ENCODE measurements at regions not wholly inside any gene's neighbourhood (a gene's known extent, or its start where the extent isn't known, plus 50 kb on each side); places are given as distances from the start of the nearest gene placed in this dataset.
"Not testable (repeated sequence)": the region's sequence is repeated elsewhere in the genome, so short reads cannot be mapped to it uniquely, and the experiment has no call there.

GRCh38 chr17:71777048-71777640 lies 343.7 kb upstream of the SOX9 start:
- DNase-seq = no peak

GRCh38 chr17:71779482-71779881 lies 341.3 kb upstream of the SOX9 start:
- no peak for DNase-seq

- no peak for DNase-seq
Measured at GRCh38 chr17:71780596-71780995, 340.2 kb upstream of the SOX9 start.

- not testable (repeated sequence) for DNase-seq
Measured at GRCh38 chr17:71782021-71782420, 338.8 kb upstream of the SOX9 start.

GRCh38 chr17:71790791-71791190 lies 330.0 kb upstream of the SOX9 start:
- no peak for DNase-seq

GRCh38 chr17:71791311-71791710 lies 329.5 kb upstream of the SOX9 start:
- no peak for DNase-seq

- DNase-seq = no peak
Measured at GRCh38 chr17:71792966-71793365, 327.9 kb upstream of the SOX9 start.

- no peak for DNase-seq
Measured at GRCh38 chr17:71793518-71793917, 327.3 kb upstream of the SOX9 start.

GRCh38 chr17:71798701-71799100 lies 322.1 kb upstream of the SOX9 start:
- DNase-seq = no peak

- no peak for DNase-seq
Measured at GRCh38 chr17:71799657-71800056, 321.2 kb upstream of the SOX9 start.

- DNase-seq = no peak
Measured at GRCh38 chr17:71801301-71801700, 319.5 kb upstream of the SOX9 start.

- no peak for DNase-seq
Measured at GRCh38 chr17:71802663-71803062, 318.2 kb upstream of the SOX9 start.

- DNase-seq = no peak
Measured at GRCh38 chr17:71803656-71804284, 317.1 kb upstream of the SOX9 start.

- DNase-seq = no peak
Measured at GRCh38 chr17:71809537-71809936, 311.3 kb upstream of the SOX9 start.

- DNase-seq = not testable (repeated sequence)
Measured at GRCh38 chr17:71813861-71814260, 307.0 kb upstream of the SOX9 start.

- no peak for DNase-seq
Measured at GRCh38 chr17:71821511-71821910, 299.3 kb upstream of the SOX9 start.

- no peak for DNase-seq
Measured at GRCh38 chr17:71824671-71825070, 296.1 kb upstream of the SOX9 start.

GRCh38 chr17:71825687-71826086 lies 295.1 kb upstream of the SOX9 start:
- no peak for DNase-seq

- DNase-seq = peak; percentile 81
Measured at GRCh38 chr17:71828182-71828596, 292.6 kb upstream of the SOX9 start.

GRCh38 chr17:71830866-71831265 lies 290.0 kb upstream of the SOX9 start:
- no peak for DNase-seq

- no peak for DNase-seq
Measured at GRCh38 chr17:71842986-71843385, 277.8 kb upstream of the SOX9 start.

GRCh38 chr17:71845337-71845736 lies 275.5 kb upstream of the SOX9 start:
- no peak for DNase-seq

GRCh38 chr17:71846561-71847110 lies 274.2 kb upstream of the SOX9 start:
- DNase-seq = no peak
